NOMO-1 (cell line): ENCODE measurements at regions not wholly inside any gene's neighbourhood (a gene's known extent, or its start where the extent isn't known, plus 50 kb on each side); places are given as distances from the start of the nearest gene placed in this dataset.
"Not testable (repeated sequence)": the region's sequence is repeated elsewhere in the genome, so short reads cannot be mapped to it uniquely, and the experiment has no call there.

Source experiments
- DNase-seq, 2 experiments: peaks; one replicate each; lab custom pipeline; 2025; ENCODE audit not compliant: unreplicated experiment in 2 of 2; lab: John Stamatoyannopoulos, UW

DNA sequence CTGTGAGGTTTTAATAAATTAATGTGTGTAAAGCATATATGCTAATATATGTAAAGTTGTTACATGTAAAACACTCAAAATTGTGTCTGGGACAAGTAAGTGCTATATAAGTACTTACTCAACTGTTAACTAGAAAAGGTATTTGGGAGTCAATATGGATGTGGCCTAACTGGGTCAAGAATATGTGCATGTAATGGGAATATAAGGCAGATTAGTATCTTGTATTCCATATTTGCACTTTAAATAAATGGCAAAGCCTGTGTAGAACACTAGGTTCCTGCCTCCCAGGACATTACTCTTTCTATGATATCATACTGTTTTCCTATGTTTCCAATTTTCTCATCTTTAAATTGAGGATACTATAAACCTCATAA lies 270.6 kb downstream of the FBXO8 start:
- DNase-seq: no peak

DNA sequence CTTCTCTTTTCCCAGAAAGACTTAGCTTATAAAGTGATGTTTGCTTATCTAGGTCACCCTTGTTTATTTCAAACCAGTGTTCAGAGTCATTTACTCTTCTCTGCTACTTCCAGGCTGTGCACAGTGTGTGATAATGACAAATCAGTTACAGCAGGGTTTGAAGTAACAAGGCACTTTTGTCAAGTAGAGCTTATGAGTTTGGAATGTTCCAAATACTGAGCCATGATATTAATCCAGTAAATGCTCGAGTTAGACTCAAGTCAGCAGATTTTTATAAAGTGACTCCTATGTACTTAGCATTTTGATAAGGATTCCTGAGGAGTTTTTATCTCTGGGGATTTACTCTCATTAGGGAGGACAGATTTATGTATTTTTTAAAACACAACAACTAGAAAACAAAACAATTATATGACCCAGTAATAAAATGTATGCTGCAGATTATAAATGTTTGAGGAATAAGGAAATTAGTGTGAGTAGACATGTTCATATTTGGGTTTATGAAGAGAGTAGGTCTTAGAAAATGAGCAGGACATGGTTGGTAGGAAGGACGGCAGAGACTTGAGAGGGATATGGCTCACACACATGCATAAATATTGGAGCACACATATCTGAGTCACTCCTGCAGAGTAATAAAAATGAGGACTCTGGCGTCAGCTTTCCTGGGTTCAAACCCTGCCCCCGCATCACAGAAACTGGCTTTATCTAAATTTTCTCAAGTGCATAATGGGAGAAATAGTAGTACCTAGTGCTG lies 271.2 kb downstream of the FBXO8 start:
- no peak for DNase-seq

DNA sequence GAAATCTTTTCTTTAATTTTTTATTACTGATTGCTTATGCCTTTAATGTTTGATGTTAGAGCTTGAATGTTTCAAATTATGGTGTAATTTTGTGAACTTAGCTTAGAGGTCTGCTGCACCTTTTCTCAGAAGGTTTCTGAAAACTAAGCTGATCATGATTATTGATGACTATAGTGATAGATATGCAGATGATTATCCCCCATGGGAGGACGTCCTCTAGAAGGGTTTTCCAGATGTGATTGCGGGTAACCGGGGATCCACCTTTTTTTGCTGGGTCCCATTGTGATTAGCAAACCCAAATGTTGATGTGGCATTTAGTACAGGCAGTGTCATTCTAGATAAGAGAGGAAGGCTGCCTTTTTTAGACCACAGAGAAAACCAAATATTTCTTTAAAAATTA lies 272.9 kb downstream of the FBXO8 start:
- DNase-seq: no peak

DNA sequence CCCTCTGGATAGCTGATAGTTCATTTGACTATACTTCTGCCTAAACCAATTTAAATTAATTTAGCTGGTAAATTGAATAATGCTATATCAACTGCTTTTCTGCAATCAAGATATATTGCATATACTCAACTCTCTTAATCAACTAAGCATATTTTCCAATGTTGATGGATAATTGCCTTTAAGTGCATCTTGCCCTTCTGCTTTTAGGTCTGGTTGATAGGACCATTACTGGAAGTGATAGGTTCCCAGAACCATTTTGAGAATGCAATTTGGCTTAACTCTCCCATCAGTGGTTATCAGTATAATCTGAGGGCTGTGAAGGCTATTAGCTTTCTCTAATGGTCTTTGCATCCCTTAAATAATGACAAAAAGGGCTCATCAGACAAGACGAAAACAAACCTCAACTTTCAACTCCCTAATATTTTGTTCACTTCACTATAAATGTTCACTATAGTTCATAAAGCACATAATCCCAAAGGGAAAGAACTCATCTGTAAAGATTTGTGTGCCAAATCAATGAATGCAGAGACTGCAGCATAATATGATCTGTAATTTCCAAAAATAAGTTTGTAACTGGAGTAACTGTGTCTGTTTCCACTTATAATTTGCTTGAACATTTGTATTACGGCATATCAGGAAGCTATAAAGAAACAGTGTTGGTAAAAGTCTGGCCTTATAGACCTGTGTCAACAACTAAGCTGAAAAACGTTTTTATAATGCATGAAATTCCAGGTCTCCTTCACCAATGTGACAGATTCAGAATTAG lies 273.6 kb downstream of the FBXO8 start:
- DNase-seq: no peak

DNA sequence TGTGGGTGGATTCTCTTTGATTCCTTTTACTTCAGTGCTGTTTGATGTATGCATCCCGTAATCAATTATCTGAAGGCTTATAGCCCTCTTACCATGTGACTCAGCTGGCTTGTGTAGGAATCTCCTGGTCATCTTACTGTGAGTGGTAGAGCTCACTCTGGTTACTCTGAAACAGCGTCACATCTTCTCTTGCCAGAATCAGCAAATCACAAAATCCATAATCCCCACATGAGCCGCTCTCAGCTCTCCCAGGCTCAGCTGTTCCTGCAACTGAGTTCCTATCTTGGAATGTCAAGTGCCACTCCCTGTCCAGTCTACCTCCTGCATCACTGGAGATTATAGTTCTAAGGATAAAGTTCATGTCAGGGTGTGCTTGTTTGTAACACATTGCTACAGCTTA lies 278.0 kb downstream of the FBXO8 start:
- DNase-seq: no peak

DNA sequence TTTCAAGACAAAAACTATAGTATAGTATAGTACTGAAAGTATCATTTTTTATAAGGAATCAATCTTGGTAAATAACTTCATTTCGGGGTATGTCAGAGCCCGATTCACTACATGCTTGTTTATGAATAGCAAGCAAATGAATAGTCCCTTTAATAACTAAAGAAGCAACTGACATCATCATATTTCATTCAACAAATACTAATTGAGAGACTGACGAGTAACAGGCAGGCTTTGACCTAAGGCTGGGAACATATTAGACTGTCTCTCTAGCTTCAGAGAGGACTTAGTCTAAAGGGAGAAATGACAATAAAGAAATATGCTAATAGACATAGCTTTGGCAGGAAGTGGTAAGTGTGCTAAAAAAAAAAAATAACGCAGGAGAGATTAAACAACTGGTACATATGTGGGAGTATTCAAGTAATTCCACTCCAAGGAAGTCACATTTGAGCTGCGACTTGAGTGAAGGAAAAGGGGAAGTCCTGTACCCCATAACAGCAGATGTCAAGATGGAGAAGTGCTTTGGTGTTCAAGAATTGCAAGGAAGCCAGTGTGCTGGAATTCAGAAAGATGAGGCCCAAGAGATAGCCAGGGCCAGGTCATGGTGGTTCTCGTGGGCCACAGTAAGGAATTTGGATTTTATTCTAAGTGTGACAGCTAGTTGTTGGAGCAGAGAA lies 284.9 kb downstream of the FBXO8 start:
- DNase-seq: peak; percentile 17 to 32

- DNase-seq: not testable (repeated sequence)
Measured at GRCh38 chr4:173995779-173996178, 287.7 kb downstream of the FBXO8 start.

GRCh38 chr4:173991814-173992213 lies 291.7 kb downstream of the FBXO8 start:
- DNase-seq: no peak

GRCh38 chr4:173991316-173991715 lies 292.2 kb downstream of the FBXO8 start:
- no peak for DNase-seq

DNA sequence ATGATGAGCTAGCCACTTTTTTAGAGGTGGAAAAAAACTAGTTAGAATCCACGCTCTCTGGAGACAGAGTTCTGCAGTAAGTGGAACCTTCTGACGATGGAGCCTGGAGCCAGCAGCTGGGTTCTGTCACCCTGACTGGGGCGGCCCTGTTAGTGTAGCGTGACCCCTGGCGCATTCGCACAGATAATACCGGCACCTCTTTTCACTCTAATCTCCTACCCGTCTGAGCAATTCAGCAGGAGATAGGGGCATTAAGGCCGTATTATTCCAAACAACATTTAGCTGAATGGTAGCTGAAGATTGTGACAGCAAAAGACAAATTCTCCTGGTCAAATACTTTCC lies 292.6 kb downstream of the FBXO8 start:
- DNase-seq: no peak

DNA sequence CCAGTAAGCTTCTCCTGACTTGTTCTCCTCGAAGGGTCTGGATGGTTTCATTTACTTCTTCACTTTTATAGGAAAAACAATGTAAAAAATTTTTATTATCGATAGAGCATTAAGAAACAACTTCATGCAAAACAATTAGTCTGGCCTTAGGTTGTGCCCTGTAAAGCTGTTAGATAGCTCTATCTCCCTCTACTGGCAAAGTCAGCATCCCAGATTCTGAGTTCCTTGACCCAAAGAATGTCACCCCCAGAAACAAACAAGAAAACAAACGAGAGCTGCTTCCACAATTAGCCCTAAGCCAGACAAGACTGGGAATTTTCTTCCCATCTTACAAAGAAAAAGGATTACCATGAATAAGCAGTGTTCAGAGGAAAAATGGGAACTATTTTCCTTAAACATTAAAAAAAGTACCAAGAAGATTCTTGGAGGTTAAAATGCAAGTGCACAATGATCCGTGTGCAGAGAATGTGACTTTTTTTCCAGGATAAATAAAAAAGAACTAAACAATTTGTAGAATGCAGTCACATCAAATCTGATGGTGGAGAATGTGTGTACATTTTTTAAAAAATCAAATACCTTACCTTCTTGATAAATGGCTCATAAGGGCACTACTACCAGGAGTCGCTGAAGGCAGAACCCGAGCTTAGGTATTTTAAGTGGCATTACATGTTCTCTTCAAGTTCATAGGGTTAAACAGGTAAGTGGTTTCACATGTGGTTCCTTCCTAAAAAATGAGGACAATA lies 293.2 kb downstream of the FBXO8 start:
- DNase-seq: peak; percentile 19 to 21

DNA sequence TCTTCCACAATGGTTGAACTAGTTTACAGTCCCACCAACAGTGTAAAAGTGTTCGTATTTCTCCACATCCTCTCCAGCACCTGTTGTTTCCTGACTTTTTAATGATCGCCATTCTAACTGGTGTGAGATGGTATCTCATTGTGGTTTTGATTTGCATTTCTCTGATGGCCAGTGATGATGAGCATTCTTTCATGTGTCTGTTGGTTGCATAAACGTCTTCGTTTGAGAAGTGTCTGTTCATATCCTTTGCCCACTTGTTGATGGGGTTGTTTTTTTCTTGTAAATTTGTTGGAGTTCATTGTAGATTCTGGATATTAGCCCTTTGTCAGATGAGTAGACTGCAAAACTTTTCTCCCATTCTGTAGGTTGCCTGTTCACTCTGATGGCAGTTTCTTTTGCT lies 319.9 kb downstream of the FBXO8 start:
- DNase-seq: not testable (repeated sequence)

- DNase-seq: no peak
Measured at GRCh38 chr4:173960398-173960797, 323.1 kb downstream of the FBXO8 start.

- DNase-seq: peak; percentile 27 to 87
Measured at GRCh38 chr4:173958445-173958844, 325.0 kb downstream of the FBXO8 start.

DNA sequence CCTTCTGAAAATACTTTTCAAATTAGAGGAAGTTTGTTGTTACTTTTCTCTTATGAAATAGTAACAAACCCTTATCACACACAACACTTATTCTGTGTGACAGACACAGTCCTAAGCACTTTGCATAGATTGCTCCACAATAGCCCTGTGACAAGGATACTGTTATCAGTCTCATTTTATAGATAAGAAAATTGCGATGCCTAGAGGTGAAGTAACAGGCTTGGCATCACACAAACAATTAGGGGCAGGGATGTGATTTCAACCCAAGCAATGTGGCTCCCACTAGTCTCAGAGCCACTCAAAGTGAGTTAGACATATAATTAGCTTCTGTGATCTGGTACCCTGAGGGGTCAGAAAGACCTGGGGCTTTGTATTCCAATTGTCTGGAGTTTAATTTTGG lies 339.9 kb downstream of the FBXO8 start:
- DNase-seq: no peak

- DNase-seq: no peak
Measured at GRCh38 chr4:173940146-173940545, 343.3 kb downstream of the FBXO8 start.

DNA sequence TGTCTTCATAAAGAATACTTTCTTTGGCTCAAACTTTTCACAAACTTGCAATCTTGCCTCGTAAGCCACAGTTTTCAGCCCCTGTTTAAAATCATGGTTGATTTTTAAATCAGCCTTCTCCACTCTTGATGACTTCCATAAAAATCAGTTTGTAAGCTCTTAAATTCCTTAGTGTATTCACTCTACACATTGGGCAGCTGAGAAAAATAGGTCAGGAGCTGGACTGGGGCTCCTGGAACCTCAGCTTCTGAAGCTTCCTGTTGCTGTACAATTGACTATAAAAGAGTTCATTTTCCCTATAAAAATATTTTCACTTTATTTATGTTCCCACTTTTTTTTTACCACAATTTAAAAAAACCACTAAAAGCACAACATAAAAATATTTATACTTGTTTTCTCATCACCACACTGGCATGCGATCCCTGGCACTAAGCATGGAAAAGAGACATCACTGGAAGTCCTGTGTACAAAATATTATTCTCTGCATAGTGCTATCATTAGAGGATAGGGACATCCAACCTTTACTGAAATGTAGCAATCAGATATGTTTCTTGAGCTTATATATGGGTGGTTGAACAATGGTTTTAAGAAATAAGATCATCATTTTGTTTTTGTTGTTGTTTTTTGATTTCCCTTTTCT lies 345.7 kb downstream of the FBXO8 start:
- DNase-seq: no peak

DNA sequence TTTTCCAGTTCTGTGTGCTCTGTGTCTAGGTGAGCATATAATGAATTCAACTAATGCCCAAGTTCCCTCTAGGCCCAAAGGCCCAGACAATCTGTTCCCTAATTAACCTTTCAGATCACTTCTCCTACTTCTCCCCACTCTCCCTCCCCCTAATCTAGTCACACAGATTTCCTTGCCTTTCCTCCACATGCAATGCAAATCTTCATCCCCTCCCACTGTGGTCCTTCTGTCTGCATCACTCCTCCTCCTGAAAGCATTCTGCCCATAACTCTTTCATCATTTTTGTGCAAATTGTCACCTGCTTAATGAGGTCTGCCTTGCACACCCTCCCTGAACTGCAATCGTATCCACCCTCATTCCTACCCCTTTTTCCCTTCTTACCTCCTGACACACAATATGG lies 346.6 kb downstream of the FBXO8 start:
- no peak for DNase-seq

- DNase-seq: no peak
Measured at GRCh38 chr4:173935622-173936405, 347.7 kb downstream of the FBXO8 start.
